ENCODE measurements at regions not wholly inside any gene's neighbourhood (a gene's known extent, or its start where the extent isn't known, plus 50 kb on each side); places are given as distances from the start of the nearest gene placed in this dataset.

DNA sequence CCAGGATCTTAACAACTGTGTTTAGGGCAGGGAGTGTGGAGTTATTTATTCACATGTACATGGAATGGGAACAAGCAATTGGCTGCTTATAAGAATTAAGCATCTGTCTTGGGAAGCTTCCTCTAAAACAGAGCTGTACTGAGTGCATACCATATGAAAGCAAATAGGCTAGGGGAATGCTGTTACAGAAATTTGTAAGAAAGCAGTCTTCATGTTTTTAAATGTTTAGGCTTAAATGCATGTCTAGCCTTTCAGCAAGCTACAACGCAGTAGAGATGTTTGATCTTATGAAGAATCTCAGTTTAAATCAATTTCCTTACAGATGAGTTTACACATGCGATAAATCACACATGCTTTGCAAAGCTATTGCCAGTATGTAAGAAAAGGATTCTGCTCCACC lies 123.1 kb upstream of the MID1 start:
- TF ChIP-seq, protein P1, sequence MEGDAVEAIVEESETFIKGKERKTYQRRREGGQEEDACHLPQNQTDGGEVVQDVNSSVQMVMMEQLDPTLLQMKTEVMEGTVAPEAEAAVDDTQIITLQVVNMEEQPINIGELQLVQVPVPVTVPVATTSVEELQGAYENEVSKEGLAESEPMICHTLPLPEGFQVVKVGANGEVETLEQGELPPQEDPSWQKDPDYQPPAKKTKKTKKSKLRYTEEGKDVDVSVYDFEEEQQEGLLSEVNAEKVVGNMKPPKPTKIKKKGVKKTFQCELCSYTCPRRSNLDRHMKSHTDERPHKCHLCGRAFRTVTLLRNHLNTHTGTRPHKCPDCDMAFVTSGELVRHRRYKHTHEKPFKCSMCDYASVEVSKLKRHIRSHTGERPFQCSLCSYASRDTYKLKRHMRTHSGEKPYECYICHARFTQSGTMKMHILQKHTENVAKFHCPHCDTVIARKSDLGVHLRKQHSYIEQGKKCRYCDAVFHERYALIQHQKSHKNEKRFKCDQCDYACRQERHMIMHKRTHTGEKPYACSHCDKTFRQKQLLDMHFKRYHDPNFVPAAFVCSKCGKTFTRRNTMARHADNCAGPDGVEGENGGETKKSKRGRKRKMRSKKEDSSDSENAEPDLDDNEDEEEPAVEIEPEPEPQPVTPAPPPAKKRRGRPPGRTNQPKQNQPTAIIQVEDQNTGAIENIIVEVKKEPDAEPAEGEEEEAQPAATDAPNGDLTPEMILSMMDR (IDR thresholded peaks at IDR 0.05): no peak
- no peak for TF ChIP-seq POLR2A (IDR thresholded peaks at IDR 0.05)
